ENCODE measurements at regions not wholly inside any gene's neighbourhood (a gene's known extent, or its start where the extent isn't known, plus 50 kb on each side); places are given as distances from the start of the nearest gene placed in this dataset.

GRCh38 chr10:10417671-10418070, 600.0 kb upstream of the CELF2 start:
- Histone ChIP-seq H3K27me3 (ENCODE audit: control insufficient read depth in 2 of 2, insufficient read depth in 2 of 2, low read length in 2 of 2) (no peaks in the 10 kb centered on the region), H3K9ac (replicated peaks; ENCODE audit: extremely low read depth, insufficient read depth, low read length) (no peak overlapping the region), H3K36me3 (ENCODE audit: control insufficient read depth in 2 of 2, extremely low read depth in 1 of 2, insufficient read depth in 2 of 2, low read length in 2 of 2) (no peaks in the 10 kb centered on the region), H3K79me2 (ENCODE audit: control insufficient read depth, insufficient read depth, low read length) (no peaks in the 10 kb centered on the region), H2AFZ (ENCODE audit: low read depth, low read length) (no peak overlapping the region), H3K4me3 (replicated peaks in 1 of 3; ENCODE audit: insufficient read depth in 1 of 3, low read depth in 1 of 3, low read length in 3 of 3) (no peak overlapping the region), H4K20me1 (replicated peaks; ENCODE audit: control insufficient read depth, extremely low read depth, insufficient read depth, low read length) (no peaks in the 10 kb centered on the region), H3K9me3 (replicated peaks; ENCODE audit: control insufficient read depth, insufficient read depth, low read length) (no peaks in the 10 kb centered on the region), H3K27ac (ENCODE audit: insufficient read depth, low read depth, low read length) (no peak overlapping the region), H3K9me1 (replicated peaks; ENCODE audit: control insufficient read depth, extremely low read depth, insufficient read depth, low read length) (no peaks in the 10 kb centered on the region), H3K4me2 (ENCODE audit: insufficient read depth, low read length) (no peak overlapping the region), H3K4me1 (ENCODE audit: control insufficient read depth, extremely low read depth, insufficient read depth, low read length) (no peaks in the 10 kb centered on the region)
- DNase-seq (ENCODE audit: low read depth, low spot score) (no peak), FAIRE-seq (no peak)
- no TSS peak for BruUV-seq (replicated peaks)
- ChIA-PET CTCF (no interaction called here), POLR2A (no interaction called here)
- dilution Hi-C loops (cut with MboI; ENCODE audit: extremely low pct_ligation_motif_present, low sequenced_read_pairs) (no loop called here), intact Hi-C loops (cut with micrococcal nuclease) (no loop called here)
- TF ChIP-seq POLR2AphosphoS5 (IDR thresholded peaks at IDR 0.05; ENCODE audit: insufficient read depth, low read depth, low read length) (no peak), FOS (IDR thresholded peaks at IDR 0.05; ENCODE audit: borderline replicate concordance, insufficient read depth, low read length) (no peak), JUN (IDR thresholded peaks at IDR 0.05; ENCODE audit: borderline replicate concordance, insufficient read depth, insufficient read length, low read depth) (no peak), CTCF (IDR thresholded peaks at IDR 0.05; ENCODE audit: extremely low read depth in 1 of 2, insufficient read depth in 1 of 2, low read depth in 1 of 2, low read length in 2 of 2) (no peak), EZH2 (IDR thresholded peaks at IDR 0.05; ENCODE audit: borderline replicate concordance, low read depth, low read length, severe bottlenecking) (no peak)
- TF ChIP-seq, protein P1, sequence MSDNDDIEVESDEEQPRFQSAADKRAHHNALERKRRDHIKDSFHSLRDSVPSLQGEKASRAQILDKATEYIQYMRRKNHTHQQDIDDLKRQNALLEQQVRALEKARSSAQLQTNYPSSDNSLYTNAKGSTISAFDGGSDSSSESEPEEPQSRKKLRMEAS (IDR thresholded peaks at IDR 0.05; ENCODE audit: insufficient read depth, insufficient read length), result no peak

DNA sequence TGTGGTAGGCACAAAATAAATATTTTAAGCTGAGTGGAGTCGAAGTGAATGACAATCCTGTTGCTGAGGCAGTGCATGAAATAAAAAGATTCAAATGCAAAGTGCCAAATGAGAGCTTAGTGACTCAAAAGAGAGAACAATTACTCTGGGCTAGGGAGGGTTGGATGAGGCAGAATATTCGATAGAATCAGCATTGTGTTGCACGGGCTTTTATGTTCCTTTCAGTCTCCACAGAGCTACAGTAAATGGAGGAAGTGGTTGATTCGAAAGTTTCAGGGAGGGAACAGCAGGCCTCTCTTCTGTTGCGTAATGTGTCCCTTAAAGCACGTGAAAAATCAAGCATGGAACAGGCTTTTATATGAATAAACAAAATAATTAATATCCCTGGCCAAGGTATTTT, 599.3 kb upstream of the CELF2 start:
- no peaks in the 10 kb centered on the region for H3K79me2 ChIP-seq (ENCODE audit: control insufficient read depth, insufficient read depth, low read length)
- H3K36me3 ChIP-seq (ENCODE audit: control insufficient read depth in 2 of 2, extremely low read depth in 1 of 2, insufficient read depth in 2 of 2, low read length in 2 of 2), result no peaks in the 10 kb centered on the region
- no peaks in the 10 kb centered on the region for H4K20me1 ChIP-seq (replicated peaks; ENCODE audit: control insufficient read depth, extremely low read depth, insufficient read depth, low read length)
- no TSS peak for BruUV-seq (replicated peaks)
- no peak overlapping the region for H2AFZ ChIP-seq (ENCODE audit: low read depth, low read length)
- H3K9me3 ChIP-seq (replicated peaks; ENCODE audit: control insufficient read depth, insufficient read depth, low read length), result no peaks in the 10 kb centered on the region
- H3K27ac ChIP-seq (ENCODE audit: insufficient read depth, low read depth, low read length), result no peak overlapping the region
- dilution Hi-C loops (cut with MboI; ENCODE audit: extremely low pct_ligation_motif_present, low sequenced_read_pairs), result no loop called here
- no peak overlapping the region for H3K4me2 ChIP-seq (ENCODE audit: insufficient read depth, low read length)
- no peaks in the 10 kb centered on the region for H3K27me3 ChIP-seq (ENCODE audit: control insufficient read depth in 2 of 2, insufficient read depth in 2 of 2, low read length in 2 of 2)
- intact Hi-C loops (cut with micrococcal nuclease), result no loop called here
- TF ChIP-seq GATA2 (IDR thresholded peaks at IDR 0.05; ENCODE audit: insufficient read depth, insufficient read length, low read depth, low read length) (no peak), POLR2AphosphoS5 (IDR thresholded peaks at IDR 0.05; ENCODE audit: insufficient read depth, low read depth, low read length) (no peak), FOS (IDR thresholded peaks at IDR 0.05; ENCODE audit: borderline replicate concordance, insufficient read depth, low read length) (no peak), JUN (IDR thresholded peaks at IDR 0.05; ENCODE audit: borderline replicate concordance, insufficient read depth, insufficient read length, low read depth) (no peak), EZH2 (IDR thresholded peaks at IDR 0.05; ENCODE audit: borderline replicate concordance, low read depth, low read length, severe bottlenecking) (no peak), CTCF (IDR thresholded peaks at IDR 0.05; ENCODE audit: extremely low read depth in 1 of 2, insufficient read depth in 1 of 2, low read depth in 1 of 2, low read length in 2 of 2) (no peak), POLR2A (IDR thresholded peaks at IDR 0.05; ENCODE audit: low read depth, low read length) (no peak), MYC (IDR thresholded peaks at IDR 0.05; ENCODE audit: low read depth, low read length) (no peak)
- TF ChIP-seq, protein P1 (IDR thresholded peaks at IDR 0.05; ENCODE audit: insufficient read depth, insufficient read length), result no peak
- ChIA-PET POLR2A (no interaction called here), CTCF (no interaction called here)
- no peaks in the 10 kb centered on the region for H3K9me1 ChIP-seq (replicated peaks; ENCODE audit: control insufficient read depth, extremely low read depth, insufficient read depth, low read length)
- H3K4me3 ChIP-seq (replicated peaks in 1 of 3; ENCODE audit: insufficient read depth in 1 of 3, low read depth in 1 of 3, low read length in 3 of 3), result no peak overlapping the region
- no peak overlapping the region for H3K9ac ChIP-seq (replicated peaks; ENCODE audit: extremely low read depth, insufficient read depth, low read length)
- no peak for DNase-seq (ENCODE audit: low read depth, low spot score)
- no peaks in the 10 kb centered on the region for H3K4me1 ChIP-seq (ENCODE audit: control insufficient read depth, extremely low read depth, insufficient read depth, low read length)
- FAIRE-seq, result no peak

Data from endothelial cell of umbilical vein (primary cell).